Fibroblast of villous mesenchyme (primary cell): ENCODE measurements at regions not wholly inside any gene's neighbourhood (a gene's known extent, or its start where the extent isn't known, plus 50 kb on each side); places are given as distances from the start of the nearest gene placed in this dataset.

Experiments used
- DNase-seq: peaks from one replicate; pipeline ENCODE4 v3.0.0-alpha.2; 2010; ENCODE audit warnings: low read depth
- H3K4me3 ChIP-seq: 2 replicates; pipeline ENCODE4 v1.5.1; 2011; ENCODE audit warnings: low read depth, mild to moderate bottlenecking, low read length
- TF ChIP-seq, protein P1 (sequence below): IDR thresholded peaks from 2 replicates; pipeline ENCODE4 v1.5.1; 2012; ENCODE audit warnings: low read depth, mild to moderate bottlenecking, low read length; ENCODE audit not compliant: insufficient read depth

DNA sequence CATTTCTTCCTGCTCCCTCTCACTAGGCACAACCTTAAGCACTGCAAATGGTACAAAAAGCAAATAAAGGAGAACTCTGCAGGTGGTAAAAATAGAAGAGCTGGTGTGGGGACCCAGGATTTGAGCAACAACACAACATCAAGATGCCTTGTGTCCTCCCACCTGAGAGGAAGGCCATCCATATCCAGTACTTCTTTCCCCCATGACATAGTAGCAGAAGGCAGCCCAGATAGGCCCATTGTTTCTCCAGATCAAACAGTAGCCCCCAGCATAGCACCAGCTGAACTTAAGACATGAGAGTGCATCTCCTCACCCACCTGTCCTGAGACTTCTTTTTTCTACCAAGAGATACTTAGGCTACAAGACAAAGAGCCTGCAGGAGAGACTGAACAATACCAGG, 180.5 kb downstream of the GOLGA6L6 start:
- no peak overlapping the region for H3K4me3 ChIP-seq
- TF ChIP-seq, protein P1, sequence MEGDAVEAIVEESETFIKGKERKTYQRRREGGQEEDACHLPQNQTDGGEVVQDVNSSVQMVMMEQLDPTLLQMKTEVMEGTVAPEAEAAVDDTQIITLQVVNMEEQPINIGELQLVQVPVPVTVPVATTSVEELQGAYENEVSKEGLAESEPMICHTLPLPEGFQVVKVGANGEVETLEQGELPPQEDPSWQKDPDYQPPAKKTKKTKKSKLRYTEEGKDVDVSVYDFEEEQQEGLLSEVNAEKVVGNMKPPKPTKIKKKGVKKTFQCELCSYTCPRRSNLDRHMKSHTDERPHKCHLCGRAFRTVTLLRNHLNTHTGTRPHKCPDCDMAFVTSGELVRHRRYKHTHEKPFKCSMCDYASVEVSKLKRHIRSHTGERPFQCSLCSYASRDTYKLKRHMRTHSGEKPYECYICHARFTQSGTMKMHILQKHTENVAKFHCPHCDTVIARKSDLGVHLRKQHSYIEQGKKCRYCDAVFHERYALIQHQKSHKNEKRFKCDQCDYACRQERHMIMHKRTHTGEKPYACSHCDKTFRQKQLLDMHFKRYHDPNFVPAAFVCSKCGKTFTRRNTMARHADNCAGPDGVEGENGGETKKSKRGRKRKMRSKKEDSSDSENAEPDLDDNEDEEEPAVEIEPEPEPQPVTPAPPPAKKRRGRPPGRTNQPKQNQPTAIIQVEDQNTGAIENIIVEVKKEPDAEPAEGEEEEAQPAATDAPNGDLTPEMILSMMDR: no peak
- DNase-seq: no peak

DNA sequence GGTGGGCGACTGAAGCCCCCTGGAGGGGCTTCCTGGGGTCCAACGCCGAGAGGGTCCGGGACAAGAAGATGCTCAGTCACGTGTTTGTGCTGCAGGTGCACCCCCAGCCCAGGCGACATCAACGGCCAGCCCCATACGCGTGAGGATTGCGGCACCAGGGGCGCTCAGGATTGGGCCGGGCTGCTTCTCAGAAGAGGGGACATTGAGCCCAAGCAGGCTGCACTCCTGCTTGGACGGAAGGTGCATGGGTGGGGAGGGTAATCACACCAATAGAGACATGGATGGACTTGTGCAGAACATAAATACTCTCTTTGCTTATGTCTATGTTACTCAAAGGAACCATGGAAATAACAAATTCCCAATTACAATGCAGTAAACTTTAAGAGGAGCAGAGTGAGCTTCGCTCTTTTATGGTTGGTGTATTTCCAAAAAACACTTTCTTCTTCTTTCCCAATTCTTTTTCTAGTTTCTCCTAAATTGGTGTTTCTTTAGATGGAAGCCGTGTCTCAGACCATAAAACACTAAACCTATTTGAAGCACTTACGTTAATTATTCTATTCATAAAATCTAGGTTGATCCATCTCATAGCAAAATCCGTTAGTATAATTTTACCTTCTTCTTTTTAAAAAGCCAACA, 182.7 kb downstream of the GOLGA6L6 start:
- TF ChIP-seq, protein P1: no peak
- no peak overlapping the region for H3K4me3 ChIP-seq
- DNase-seq: no peak

DNA sequence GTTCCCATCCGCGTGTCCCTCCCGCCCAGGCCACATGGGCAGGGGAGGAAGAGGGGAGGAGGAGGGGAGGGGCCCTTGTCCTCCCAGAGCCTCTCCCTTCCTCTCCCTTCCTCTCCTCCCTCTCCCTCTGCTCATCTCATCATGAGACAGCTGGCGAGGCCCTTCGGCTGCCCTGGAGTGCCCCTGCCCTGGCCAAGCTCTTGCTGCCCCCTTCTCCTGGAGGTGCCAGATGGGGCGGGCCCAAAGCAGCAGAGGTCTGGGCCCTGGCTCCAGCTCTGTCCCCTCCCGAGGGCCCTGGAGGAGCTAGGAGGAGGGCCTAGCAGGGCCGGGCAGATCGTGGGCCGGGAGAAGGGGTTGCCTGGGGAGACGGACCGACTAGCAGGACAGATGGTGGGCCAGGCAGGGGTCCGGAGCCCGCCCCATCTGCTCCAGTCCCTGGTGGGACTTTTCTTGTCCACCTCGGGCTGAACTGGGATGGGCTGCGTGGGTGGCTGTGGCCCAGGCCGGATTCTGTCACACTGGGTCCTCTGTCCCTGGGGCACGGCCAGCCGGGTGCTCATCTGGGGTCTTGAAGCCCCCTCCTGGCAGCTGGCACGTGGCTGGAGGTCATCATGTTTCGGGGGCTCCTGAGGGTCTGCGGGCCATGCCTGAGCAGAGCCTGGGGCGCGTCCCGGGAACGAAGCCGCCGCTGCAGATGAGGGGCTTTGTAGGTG, 183.4 kb downstream of the GOLGA6L6 start:
- H3K4me3 ChIP-seq: no peak overlapping the region
- TF ChIP-seq, protein P1: no peak
- DNase-seq: no peak

DNA sequence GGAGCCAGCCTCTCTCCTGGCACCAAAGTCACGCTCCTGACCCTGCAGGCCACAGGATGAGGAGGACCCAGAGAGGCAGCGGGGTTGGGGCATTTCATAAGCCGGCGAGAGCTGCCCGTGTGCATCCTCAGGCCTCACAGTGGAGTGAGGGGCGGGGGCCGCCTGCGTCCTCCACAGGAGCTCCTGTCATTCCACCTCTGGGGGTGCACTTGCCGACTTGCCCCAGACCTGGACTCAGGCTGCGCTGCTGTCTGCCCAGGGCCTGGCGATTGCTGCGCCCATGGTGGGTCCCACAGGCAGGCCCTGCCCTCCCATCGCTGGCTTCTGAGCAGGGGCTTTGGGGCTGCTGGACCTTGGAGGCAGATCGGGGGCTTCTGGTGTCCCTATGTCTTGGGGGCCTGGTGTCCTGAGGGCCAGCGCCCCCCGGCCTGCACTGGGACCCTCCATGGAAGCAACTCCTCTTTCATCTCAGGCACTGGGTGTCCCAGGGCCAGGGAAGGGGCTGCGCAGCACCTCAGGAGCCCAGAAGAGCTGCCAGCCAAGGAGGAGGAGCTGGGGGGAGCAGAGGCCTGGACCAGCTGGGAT, 184.0 kb downstream of the GOLGA6L6 start:
- TF ChIP-seq, protein P1: no peak
- no peak overlapping the region for H3K4me3 ChIP-seq
- DNase-seq: no peak

DNA sequence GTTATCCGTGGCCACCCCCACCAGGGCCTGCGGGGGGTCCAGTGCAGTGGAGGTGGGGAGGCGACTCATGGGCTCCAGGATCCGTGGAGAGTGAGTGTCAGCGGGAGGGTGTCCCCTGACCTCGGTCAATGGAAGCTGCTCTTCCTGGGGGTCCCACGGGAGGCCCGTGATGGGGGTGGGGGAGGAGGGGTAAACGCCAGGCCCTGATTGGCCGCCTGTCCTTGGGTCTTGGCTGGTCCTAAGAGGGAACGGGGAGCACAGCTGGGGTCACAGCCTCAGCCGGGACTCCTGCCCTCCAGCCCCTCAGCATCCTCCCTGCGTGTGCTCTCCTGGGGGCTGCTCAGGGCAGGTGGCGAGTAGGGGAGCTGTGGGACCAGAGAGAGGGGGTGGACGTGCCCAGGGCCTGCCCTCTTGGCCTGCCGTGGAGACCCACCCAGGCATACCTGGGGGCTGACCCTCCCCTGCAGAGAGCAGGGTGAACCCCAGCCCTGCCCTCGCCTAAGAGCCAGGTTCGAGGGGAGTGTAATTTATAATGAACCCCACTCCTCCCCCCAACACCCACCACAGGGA, 184.6 kb downstream of the GOLGA6L6 start:
- TF ChIP-seq, protein P1: no peak
- peak overlapping the region; percentile 43 for H3K4me3 ChIP-seq
- DNase-seq: no peak

DNA sequence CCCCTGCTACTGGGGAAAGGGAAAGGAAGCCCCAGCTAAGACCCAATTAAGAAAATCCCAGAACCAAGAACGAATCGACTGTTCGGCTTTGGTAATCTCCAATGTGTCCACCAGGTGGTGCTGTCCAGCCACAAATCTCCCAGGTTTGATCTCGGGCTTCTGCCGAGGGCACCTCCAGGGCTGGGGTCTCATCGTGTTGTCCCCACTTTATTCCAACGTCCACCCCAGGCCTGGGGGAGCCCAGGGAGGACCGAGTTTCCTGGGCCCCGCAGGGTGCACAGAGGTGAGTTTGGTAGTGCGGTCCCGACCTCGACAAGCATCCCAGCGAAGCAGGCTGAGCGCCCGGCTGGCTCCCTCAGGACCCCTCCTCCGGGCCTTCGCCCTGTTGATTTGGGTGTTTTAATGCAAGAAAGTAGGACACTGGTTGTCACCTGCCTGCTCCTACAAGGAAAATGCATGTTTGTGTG, 185.1 kb downstream of the GOLGA6L6 start:
- peak overlapping the region; percentile 43 for H3K4me3 ChIP-seq
- TF ChIP-seq, protein P1: peak; percentile 94
- peak; percentile 69 for DNase-seq
